PFSK-1 (cell line): ENCODE measurements at regions not wholly inside any gene's neighbourhood (a gene's known extent, or its start where the extent isn't known, plus 50 kb on each side); places are given as distances from the start of the nearest gene placed in this dataset.

Experiments
- FOXP2 ChIP-seq: optimal IDR thresholded peaks from 2 replicates; pipeline ENCODE3; 2011; ENCODE audit warnings: borderline replicate concordance, control low read depth, inconsistent platforms; ENCODE audit not compliant: insufficient read depth; ENCODE audit errors: extremely low read length, extremely low read depth
- POLR2AphosphoS5 ChIP-seq: IDR thresholded peaks from 2 replicates; pipeline ENCODE4 v1.6.1; 2012; ENCODE audit warnings: low read depth, mild to moderate bottlenecking, control low read depth, low read length, moderate library complexity
- REST ChIP-seq, 2 experiments: IDR thresholded peaks; 2 replicates each; pipeline versions ENCODE4 v1.6.1 to v1.8.0; 2011 to 2012; ENCODE audit warnings: low read depth in 2 of 2, low read length in 2 of 2, control low read depth in 1 of 2, inconsistent platforms in 1 of 2, mild to moderate bottlenecking in 1 of 2, moderate library complexity in 1 of 2; ENCODE audit not compliant: insufficient read depth in 1 of 2
- SIN3A ChIP-seq: IDR thresholded peaks from 2 replicates; pipeline ENCODE4 v1.6.1; 2012; ENCODE audit warnings: mild to moderate bottlenecking, low read length, moderate library complexity, borderline replicate concordance; ENCODE audit not compliant: insufficient read depth
- TAF1 ChIP-seq: IDR thresholded peaks from 2 replicates; pipeline ENCODE4 v1.6.1; 2012; ENCODE audit warnings: low read length, control low read depth, borderline replicate concordance; ENCODE audit not compliant: insufficient read depth

GRCh38 chr5:13378091-13378490 lies 566.4 kb downstream of the DNAH5 start:
- TF ChIP-seq POLR2AphosphoS5 (no peak), FOXP2 (no peak), TAF1 (no peak), SIN3A (no peak), REST (IDR thresholded peaks at IDR 0.05; ENCODE audit: insufficient read depth in 1 of 2, low read depth in 2 of 2, low read length in 2 of 2) (no peak)
